Psoas muscle (tissue), 7 donors: ENCODE measurements at regions not wholly inside any gene's neighbourhood (a gene's known extent, or its start where the extent isn't known, plus 50 kb on each side); places are given as distances from the start of the nearest gene placed in this dataset.

Experiments used
- ATAC-seq, 4 donors: fragments of 200-7000 bp; cut with Tn5 transposase; one replicate each; pipeline ENCODE4 v1.9.1; 2020; ENCODE audit warnings: moderate library complexity in 3 of 4, mild to moderate bottlenecking in 2 of 4
- DNase-seq, 2 donors: peaks; one replicate each; pipeline ENCODE4 v3.0.0-alpha.2; 2020
- H3K27ac ChIP-seq: fragments of 200-600 bp; one replicate; pipeline ENCODE4 v1.8.0; 2022
- H3K27me3 ChIP-seq, 3 donors: fragments of 200-600 bp in 1 of 3; one replicate each; pipeline versions ENCODE4 v1.6.1 to v1.8.0; 2013 to 2022; ENCODE audit warnings: low read length in 2 of 3, mild to moderate bottlenecking in 2 of 3, moderate library complexity in 1 of 3; ENCODE audit not compliant: insufficient read depth in 3 of 3
- H3K36me3 ChIP-seq, 2 donors: fragments of 200-600 bp in 1 of 2; one replicate each; pipeline versions ENCODE4 v1.6.1 to v1.8.0; 2013 to 2022; ENCODE audit warnings: low read depth in 1 of 2, mild to moderate bottlenecking in 1 of 2, moderate library complexity in 1 of 2; ENCODE audit not compliant: insufficient read depth in 1 of 2
- H3K4me1 ChIP-seq: fragments of 200-600 bp; one replicate; pipeline ENCODE4 v1.8.0; 2022
- H3K4me3 ChIP-seq: fragments of 200-600 bp; one replicate; pipeline ENCODE4 v1.8.0; 2022; ENCODE audit warnings: mild to moderate bottlenecking
- H3K9me3 ChIP-seq: fragments of 200-600 bp; one replicate; pipeline ENCODE4 v1.8.0; 2022
- CTCF ChIP-seq: fragments of 200-600 bp; IDR thresholded peaks from one replicate; pipeline ENCODE4 v1.8.0; 2022; ENCODE audit warnings: antibody characterized with exemption
- WGBS, 3 donors: extraction: QIAGEN DNeasy Blood & Tissue Kit; methylation state at CpG; one replicate each; pipeline versions ENCODE4 v1.1.6 to v1.1.7; 2013; 5-methylcytosine and 5-hydroxymethylcytosine counted together
- intact Hi-C, 2 donors: fragments of 100-400 bp; cut with DNase I; formaldehyde crosslinking; loops; one replicate each; pipeline versions ENCODE4 v1.11.0 to v1.14.2; 2022
- donor health status: healthy with polysubstance abuse.
- donor health status: DM: no; HTN: no; CAD: no; lungs with moderate emphysema.
- donor health status: Bipolar disorder and iron deficiency.
- donor health status: healthy.
- donor health status: DM: yes; HTN: yes; CAD: no.
- donor health status: DM: no; HTN: no; CAD: no.
- donor health status: DM: yes; HTN: yes; CAD: no.

- Histone ChIP-seq H3K27ac (no peak overlapping the region), H3K4me1 (no peaks in the 10 kb centered on the region)
Measured at GRCh38 chrX:5774446-5774845, 454.2 kb downstream of the NLGN4X start.

GRCh38 chrX:5771441-5771840 lies 457.2 kb downstream of the NLGN4X start:
- no peak for ATAC-seq
- H3K9me3 ChIP-seq: no peaks in the 10 kb centered on the region
- intact Hi-C loops: no loop called here

More at GRCh38 chrX:5774446-5774845, 454.2 kb downstream of the NLGN4X start:
- no peaks in the 10 kb centered on the region for H3K36me3 ChIP-seq
- TF ChIP-seq CTCF: no peak
- intact Hi-C loops: no loop called here
- DNase-seq (no peak), ATAC-seq (no peak)
- no peaks in the 10 kb centered on the region for H3K27me3 ChIP-seq
- no peaks in the 10 kb centered on the region for H3K9me3 ChIP-seq
- H3K4me3 ChIP-seq: no peak overlapping the region

GRCh38 chrX:5756616-5757015 lies 472.1 kb downstream of the NLGN4X start:
- 67 to 85% (median 69%) methylated on average over 4 of the region's 4 CpGs for WGBS, 3 donors
- no peaks in the 10 kb centered on the region for H3K36me3 ChIP-seq
- no peaks in the 10 kb centered on the region for H3K4me1 ChIP-seq
- H3K27ac ChIP-seq: no peak overlapping the region
- H3K9me3 ChIP-seq: peaks cover 3% of the 10 kb centered on the region
- no peak for DNase-seq
- intact Hi-C loops: no loop called here
- H3K4me3 ChIP-seq: no peak overlapping the region
- TF ChIP-seq CTCF: no peak
- no peak for ATAC-seq
- no peaks in the 10 kb centered on the region for H3K27me3 ChIP-seq

More at GRCh38 chrX:5771441-5771840, 457.2 kb downstream of the NLGN4X start:
- 52 to 66% (median 66%) methylated on average over 3 of the region's 3 CpGs for WGBS, 3 donors
- H3K36me3 ChIP-seq: no peaks in the 10 kb centered on the region
- no peaks in the 10 kb centered on the region for H3K27me3 ChIP-seq
- H3K27ac ChIP-seq: no peak overlapping the region
- TF ChIP-seq CTCF: no peak
- no peaks in the 10 kb centered on the region for H3K4me1 ChIP-seq
- no peak overlapping the region for H3K4me3 ChIP-seq
- DNase-seq: no peak

GRCh38 chrX:5753291-5753690 lies 475.4 kb downstream of the NLGN4X start:
- Histone ChIP-seq H3K27ac (no peak overlapping the region), H3K36me3 (no peaks in the 10 kb centered on the region), H3K27me3 (no peaks in the 10 kb centered on the region), H3K9me3 (no peaks in the 10 kb centered on the region), H3K4me3 (no peak overlapping the region), H3K4me1 (no peaks in the 10 kb centered on the region)
- 57 to 65% (median 60%) methylated on average over 4 of the region's 4 CpGs for WGBS, 3 donors
- DNase-seq (no peak), ATAC-seq (no peak)
- intact Hi-C loops: no loop called here
- no peak for TF ChIP-seq CTCF

- Histone ChIP-seq H3K36me3 (no peaks in the 10 kb centered on the region), H3K9me3 (no peaks in the 10 kb centered on the region), H3K27me3 (no peaks in the 10 kb centered on the region), H3K4me1 (no peaks in the 10 kb centered on the region), H3K27ac (no peak overlapping the region), H3K4me3 (no peak overlapping the region)
- no peak for TF ChIP-seq CTCF
- ATAC-seq (no peak), DNase-seq (no peak)
- 81 to 100% (median 91%) methylated on average over 1 of the region's 1 CpG for WGBS, 3 donors
- intact Hi-C loops: no loop called here
Measured at GRCh38 chrX:5752831-5753230, 475.8 kb downstream of the NLGN4X start.
